B cell (primary cell): ENCODE measurements at regions not wholly inside any gene's neighbourhood (a gene's known extent, or its start where the extent isn't known, plus 50 kb on each side); places are given as distances from the start of the nearest gene placed in this dataset.

ENCODE experiments used
- EZH2 ChIP-seq: IDR thresholded peaks from 2 replicates; pipeline ENCODE4 v1.6.1; 2012; ENCODE audit warnings: borderline replicate concordance, low read depth, mild to moderate bottlenecking, moderate library complexity, low read length; ENCODE audit not compliant: insufficient read depth, poor library complexity, severe bottlenecking
- TF ChIP-seq, protein P1 (sequence below): fragments of 200-600 bp; IDR thresholded peaks from one replicate; pipeline ENCODE4 v1.8.0; 2022; ENCODE audit warnings: antibody characterized with exemption, mild to moderate bottlenecking

DNA sequence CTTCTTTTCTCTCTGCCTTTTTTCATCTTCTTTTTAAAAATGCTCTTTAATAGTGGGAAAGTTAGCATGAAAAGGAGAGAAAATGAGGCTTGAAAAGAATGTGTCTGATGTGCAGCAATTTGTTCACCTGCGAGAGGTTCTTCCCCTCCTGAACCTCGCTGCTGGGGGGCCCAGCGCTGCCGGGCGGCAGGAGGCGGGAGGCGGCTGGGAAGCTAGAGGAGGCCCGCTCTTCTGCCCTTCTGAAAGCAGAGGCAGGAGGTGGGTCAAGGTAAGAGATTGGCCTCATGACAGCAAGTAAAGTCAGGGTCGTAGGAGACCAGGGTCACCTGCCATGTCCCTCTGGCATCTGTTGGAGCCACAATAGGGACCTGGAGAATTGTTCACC is 78.6 kb upstream of the TNRC6C start:
- TF ChIP-seq, protein P1, sequence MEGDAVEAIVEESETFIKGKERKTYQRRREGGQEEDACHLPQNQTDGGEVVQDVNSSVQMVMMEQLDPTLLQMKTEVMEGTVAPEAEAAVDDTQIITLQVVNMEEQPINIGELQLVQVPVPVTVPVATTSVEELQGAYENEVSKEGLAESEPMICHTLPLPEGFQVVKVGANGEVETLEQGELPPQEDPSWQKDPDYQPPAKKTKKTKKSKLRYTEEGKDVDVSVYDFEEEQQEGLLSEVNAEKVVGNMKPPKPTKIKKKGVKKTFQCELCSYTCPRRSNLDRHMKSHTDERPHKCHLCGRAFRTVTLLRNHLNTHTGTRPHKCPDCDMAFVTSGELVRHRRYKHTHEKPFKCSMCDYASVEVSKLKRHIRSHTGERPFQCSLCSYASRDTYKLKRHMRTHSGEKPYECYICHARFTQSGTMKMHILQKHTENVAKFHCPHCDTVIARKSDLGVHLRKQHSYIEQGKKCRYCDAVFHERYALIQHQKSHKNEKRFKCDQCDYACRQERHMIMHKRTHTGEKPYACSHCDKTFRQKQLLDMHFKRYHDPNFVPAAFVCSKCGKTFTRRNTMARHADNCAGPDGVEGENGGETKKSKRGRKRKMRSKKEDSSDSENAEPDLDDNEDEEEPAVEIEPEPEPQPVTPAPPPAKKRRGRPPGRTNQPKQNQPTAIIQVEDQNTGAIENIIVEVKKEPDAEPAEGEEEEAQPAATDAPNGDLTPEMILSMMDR = no peak
- TF ChIP-seq EZH2 = no peak
